GM11168 (cell line): ENCODE measurements at regions not wholly inside any gene's neighbourhood (a gene's known extent, or its start where the extent isn't known, plus 50 kb on each side); places are given as distances from the start of the nearest gene placed in this dataset.
"Not testable (repeated sequence)": the region's sequence is repeated elsewhere in the genome, so short reads cannot be mapped to it uniquely, and the experiment has no call there.

Experiments
- in situ Hi-C: fragments of 300-500 bp; cut with MboI; formaldehyde crosslinking; loops from one replicate; pipeline ENCODE4 v1.12.0; 2022; ENCODE audit warnings: low sequenced_read_pairs; ENCODE audit not compliant: unreplicated experiment

GRCh38 chr9:89690334-89690912, 85.6 kb downstream of the GADD45G start:
- in situ Hi-C loops, result no loop called here

DNA sequence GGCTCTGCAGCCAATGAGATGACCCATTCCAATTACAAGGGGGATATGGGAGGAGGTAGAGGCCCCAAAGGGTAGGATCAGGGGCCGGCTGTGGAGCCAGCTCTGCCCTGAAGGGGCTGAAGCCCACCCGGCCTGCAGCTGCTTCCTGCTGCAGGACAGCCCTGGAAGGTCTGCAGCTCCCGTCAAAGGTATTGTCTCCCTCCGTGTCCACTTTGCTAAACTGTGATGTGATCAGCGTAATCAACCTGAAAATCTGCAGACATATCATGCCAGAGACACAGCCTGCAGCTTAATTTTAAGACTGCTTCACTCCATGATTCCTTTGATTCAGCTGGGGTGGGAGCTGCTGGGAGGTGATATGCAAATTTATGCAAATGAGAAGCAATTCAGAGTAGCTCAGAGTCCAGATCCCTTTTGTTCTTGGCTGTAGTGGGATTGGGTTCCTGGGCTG, 90.7 kb downstream of the GADD45G start:
- in situ Hi-C loops, result no loop called here

DNA sequence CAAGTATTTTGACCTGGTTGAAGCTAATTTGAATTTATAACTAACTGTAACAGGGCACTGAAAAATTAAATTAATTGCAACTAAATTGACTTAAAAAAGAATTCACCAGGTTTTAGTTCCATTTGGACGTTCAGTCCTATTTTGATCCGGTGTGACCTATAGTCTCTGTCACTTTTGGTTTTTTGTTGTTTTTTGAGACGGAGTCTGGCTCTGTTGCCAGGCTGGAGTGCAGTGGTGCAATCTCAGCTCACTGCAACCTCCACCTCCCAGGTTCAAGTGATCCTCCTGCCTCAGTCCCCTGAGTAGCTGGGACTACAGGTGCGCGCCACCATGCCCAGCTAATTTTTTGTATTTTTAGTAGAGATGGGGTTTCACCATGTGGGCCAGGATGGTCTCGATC, 91.2 kb downstream of the GADD45G start:
- in situ Hi-C loops, result not testable (repeated sequence)

DNA sequence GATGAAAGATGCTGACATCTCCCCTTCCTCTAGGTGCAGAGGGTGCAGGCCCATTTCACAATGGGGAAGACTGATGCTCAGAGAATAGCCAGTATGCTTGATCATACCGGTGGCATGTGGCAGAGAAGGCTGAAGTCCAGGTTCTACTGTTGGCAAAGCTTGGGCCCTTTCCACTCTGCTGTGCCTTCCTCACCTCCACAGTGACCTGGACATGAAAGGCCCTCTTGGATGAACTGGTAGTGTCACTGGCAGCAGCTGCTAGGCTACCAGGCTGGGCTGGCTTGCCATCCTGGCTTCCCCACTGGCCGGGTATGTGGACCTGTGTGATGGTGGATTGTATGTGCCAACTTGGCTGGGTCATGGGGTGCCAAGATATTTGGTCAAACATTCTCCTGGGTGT, 92.0 kb downstream of the GADD45G start:
- in situ Hi-C loops, result no loop called here

DNA sequence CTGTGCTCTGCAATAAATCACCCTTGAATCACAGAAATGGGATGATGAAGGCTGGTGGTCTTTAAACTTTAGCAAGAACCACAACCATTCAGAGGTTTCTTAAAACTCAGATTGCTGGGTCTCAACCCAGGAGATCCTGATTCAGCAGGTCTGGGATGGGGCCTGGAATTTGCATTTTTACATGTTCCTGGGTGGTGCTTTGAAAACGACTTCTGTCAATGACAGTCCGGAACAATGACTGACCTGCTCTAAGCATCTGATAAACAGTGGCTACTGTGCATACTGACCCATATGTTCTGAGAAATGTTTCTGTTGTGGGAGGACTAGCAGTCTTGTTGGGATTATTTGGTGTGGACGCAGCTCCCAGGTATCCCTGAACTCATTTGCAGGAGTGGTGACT, 92.7 kb downstream of the GADD45G start:
- in situ Hi-C loops, result no loop called here

- in situ Hi-C loops, result no loop called here
Measured at GRCh38 chr9:89698411-89699005, 93.7 kb downstream of the GADD45G start.

GRCh38 chr9:89699646-89700045, 94.8 kb downstream of the GADD45G start:
- in situ Hi-C loops, result no loop called here

DNA sequence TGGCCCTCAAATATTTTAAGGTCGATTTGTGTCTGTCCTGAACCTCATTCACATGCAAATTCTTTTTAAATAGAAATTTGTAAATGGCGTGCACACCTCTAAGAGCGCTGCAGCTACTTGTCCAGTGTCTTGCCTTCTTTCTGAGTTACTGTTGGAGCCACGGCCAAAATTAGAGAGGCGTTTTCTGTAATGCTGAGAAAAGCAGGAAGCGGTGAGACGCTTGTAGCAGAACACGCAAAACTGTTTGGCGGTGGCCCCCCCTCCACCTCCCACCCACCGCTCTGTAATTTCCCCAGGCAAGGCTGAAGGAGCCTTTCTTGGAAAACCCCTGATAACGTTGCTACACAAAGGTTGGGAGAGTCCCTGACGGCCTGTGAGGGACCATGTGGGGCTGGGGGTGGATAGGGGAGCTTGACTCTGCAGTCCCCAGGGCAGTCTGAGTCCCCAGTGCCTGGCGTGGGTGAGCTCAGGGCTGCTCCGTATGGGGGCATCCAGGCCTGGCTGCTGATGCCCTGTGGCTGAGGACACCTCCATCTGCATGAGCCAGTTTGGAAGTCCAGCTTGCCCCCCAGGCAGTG, 96.5 kb downstream of the GADD45G start:
- in situ Hi-C loops, result no loop called here

GRCh38 chr9:89702401-89702800, 97.6 kb downstream of the GADD45G start:
- in situ Hi-C loops, result no loop called here

DNA sequence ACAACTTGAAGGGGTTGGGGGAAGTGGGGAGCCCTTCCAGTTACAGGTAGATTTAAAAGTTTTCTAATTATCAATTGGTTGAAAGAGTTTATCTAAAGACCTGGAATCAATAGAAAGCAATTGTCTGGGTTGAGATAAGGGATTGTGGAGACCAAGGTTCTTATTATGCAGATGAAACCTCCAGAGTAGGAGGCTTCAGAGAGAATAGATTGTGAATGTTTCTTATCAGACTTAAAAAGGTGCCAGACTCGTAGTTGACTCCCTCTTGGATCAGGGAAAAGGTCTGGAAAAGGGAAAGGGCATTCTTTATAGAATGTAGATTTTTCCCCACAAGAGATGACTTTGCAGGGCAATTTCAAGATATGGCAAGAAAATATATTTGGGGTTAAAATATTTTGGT, 100.8 kb downstream of the GADD45G start:
- in situ Hi-C loops, result no loop called here

- in situ Hi-C loops, result no loop called here
Measured at GRCh38 chr9:89706086-89706485, 101.3 kb downstream of the GADD45G start.

DNA sequence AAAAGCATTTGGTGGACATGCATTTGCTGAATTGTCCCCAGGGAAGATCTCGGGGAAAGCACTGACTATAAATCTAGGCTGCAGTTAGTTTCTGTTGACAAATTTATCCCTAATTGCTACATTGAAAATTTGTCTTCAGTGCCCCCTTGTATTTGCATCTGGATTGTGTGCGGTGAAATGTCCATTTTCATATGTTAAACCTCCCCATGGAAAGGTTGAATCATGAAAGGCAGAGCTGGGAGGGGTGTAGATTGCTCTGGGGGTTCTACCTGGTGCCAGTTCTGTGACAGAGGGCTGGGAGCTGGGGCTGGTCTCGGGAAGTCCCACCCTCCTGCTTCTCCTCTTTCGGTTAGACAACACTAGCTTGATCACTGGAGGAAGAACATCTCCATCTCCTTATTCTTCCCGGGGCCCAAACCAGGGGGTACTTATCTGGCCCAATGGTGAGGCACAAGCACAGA, 101.9 kb downstream of the GADD45G start:
- in situ Hi-C loops, result no loop called here

DNA sequence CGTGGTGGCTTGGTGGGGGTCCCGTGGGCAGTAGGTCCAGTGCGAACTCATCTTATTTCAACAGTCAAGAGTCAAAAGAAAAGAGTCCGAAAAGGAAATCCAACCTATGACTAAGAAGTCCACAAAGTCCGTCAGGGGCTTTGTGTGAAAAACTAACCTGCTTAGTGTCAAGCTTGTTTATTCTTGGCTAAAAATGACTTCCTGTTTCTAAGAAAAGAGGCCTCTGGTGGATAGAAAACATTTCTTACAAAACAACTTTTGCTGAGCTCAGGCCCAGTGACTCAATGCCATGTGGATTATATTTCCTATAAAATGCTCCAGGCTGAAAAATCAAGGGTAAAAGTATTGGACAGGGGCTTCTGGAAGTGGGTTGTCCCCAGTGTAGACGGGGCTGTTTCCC, 105.9 kb downstream of the GADD45G start:
- in situ Hi-C loops, result no loop called here

- in situ Hi-C loops, result no loop called here
Measured at GRCh38 chr9:89711866-89712265, 107.1 kb downstream of the GADD45G start.

GRCh38 chr9:89712283-89712682, 107.5 kb downstream of the GADD45G start:
- in situ Hi-C loops, result no loop called here

- in situ Hi-C loops, result no loop called here
Measured at GRCh38 chr9:89714321-89714720, 109.5 kb downstream of the GADD45G start.

DNA sequence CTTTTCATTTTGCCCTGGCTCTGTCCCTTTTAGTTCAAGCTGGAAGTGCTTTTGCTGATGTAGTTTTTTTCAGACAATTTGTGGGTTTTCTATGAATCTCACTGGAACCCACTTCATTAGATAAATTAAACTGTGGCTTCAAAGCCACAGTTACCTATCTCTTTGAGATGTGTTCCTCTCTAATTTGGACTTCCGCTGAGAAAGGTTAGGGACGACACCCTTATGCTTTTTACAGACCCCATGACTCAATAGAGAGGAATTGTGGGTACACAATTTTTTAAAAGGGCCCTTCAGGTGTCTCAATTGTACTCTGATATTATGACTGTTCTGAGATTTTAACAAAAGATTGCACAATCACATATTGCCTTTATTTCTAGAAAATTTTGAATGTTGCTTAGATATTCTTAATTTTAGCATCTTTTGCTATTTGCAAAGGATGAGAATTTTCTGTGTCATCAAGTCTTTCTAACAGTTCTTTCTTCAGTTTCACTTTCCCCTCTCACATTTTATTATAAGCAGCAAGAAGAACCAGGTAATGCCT, 110.6 kb downstream of the GADD45G start:
- in situ Hi-C loops, result no loop called here

DNA sequence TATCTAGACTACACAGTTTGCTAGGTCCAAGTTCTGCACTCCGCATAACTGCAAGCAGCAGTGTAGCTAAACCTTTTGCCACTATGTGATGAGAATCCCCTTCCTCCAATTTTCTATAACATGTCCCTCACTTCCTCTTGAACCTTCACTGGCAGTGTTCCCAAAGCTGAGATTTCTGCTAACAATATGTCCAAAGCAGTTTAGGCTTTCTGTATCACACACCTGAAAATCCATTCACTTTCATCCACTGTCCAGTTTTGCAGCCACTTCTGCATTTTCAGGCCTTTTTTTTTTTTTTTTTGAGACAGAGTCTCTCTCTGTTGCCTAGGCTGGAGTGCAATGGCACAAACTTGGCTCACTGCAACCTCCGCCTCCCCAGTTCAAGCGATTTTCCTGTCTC, 111.1 kb downstream of the GADD45G start:
- in situ Hi-C loops, result no loop called here

- in situ Hi-C loops, result no loop called here
Measured at GRCh38 chr9:89716559-89716958, 111.7 kb downstream of the GADD45G start.

DNA sequence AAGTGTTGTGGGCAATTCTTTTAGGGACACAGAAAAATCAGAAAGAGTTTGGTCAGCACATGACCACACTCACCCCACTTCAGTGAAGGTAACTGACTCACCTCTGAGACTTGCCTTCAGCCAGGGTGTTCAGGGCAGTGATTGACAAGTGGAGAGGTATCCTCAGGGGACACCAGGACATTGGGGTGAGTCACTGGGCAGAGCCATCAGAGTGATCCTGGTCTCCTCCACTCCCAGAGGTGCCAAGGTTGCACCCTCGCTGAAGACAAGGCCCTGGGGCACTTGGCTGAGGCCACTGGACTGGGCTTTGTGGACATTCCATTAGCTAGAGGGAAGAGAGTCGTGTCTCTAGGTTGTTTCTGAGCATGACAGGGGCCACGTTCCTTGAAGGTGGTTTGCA, 113.4 kb downstream of the GADD45G start:
- in situ Hi-C loops, result no loop called here

DNA sequence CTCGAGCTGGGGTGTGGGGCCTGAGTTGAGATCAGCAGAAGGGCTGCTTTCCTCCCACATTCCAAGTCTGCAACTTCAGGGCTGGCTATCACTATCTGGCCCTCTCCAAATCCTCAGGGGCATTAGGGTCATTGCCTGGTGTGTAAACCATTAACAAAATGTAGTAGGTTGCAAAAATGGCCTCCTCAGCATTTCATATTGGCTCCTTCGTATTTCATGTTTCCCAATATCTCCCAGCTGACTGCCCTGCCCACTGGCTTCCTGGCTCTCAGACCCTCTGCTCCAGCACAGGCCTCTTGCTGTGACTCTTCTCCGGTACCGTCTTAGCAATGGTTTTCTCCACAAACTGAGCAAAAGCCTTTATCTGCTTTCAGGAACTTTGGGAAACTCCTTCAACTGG, 113.8 kb downstream of the GADD45G start:
- in situ Hi-C loops, result no loop called here

DNA sequence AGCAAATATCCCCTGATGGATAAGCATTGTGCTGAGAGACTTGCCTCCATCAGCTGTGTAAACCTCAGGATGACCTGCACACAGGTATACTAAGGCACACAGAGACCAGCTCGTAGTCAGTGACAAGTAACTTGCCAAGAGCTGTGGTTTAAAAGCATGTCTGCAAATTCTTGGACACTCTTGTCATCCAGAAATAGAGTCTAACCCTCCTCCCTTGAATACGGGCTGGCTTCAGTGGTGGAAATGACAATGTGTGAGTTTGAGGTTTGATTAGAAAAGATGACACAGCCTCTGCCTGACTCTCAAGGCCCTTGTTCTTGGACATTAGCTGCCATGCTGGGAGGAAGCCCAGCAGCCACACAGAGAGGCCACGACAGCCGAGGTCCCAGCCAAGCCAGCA, 114.4 kb downstream of the GADD45G start:
- in situ Hi-C loops, result no loop called here
